ENCODE measurements at regions not wholly inside any gene's neighbourhood (a gene's known extent, or its start where the extent isn't known, plus 50 kb on each side); places are given as distances from the start of the nearest gene placed in this dataset.

- no peak overlapping the region for H3K4me3 Mint-ChIP-seq
- no peaks in the 10 kb centered on the region for H3K4me1 Mint-ChIP-seq
- no peak overlapping the region for H3K27ac Mint-ChIP-seq
- H3K27me3 Mint-ChIP-seq = no peaks in the 10 kb centered on the region
- POLR2A ChIA-PET = no interaction called here
- no peak for DNase-seq
- CTCF ChIA-PET = no interaction called here
- H3K36me3 Mint-ChIP-seq (ENCODE audit: low read depth) = no peaks in the 10 kb centered on the region
- H3K9me3 Mint-ChIP-seq = no peaks in the 10 kb centered on the region
Measured at GRCh38 chr11:87405356-87405755, 367.6 kb downstream of the TMEM135 start.

GRCh38 chr11:87401653-87402052 lies 363.9 kb downstream of the TMEM135 start:
- Mint-ChIP-seq H3K27ac (no peak overlapping the region), H3K4me1 (no peaks in the 10 kb centered on the region), H3K9me3 (no peaks in the 10 kb centered on the region), H3K27me3 (peaks cover 5% of the 10 kb centered on the region), H3K36me3 (ENCODE audit: low read depth) (no peaks in the 10 kb centered on the region), H3K4me3 (no peak overlapping the region)
- ChIA-PET POLR2A (no interaction called here), CTCF (interaction anchor here (1.1 kb wide), 2 partner anchors 20 to 463 kb away, joined by 3 to 5 read pairs; no protein-coding TSS in a partner anchor)
- DNase-seq = no peak

GRCh38 chr11:87399341-87399740 lies 361.6 kb downstream of the TMEM135 start:
- H3K4me1 Mint-ChIP-seq = no peaks in the 10 kb centered on the region
- H3K36me3 Mint-ChIP-seq (ENCODE audit: low read depth) = no peaks in the 10 kb centered on the region
- ChIA-PET CTCF (interaction anchor here (0.6 to 0.8 kb wide), 2 partner anchors 8 to 22 kb away, joined by 3 read pairs; no protein-coding TSS in a partner anchor), POLR2A (no interaction called here)
- H3K4me3 Mint-ChIP-seq = no peak overlapping the region
- DNase-seq = no peak
- no peak overlapping the region for H3K27ac Mint-ChIP-seq
- no peaks in the 10 kb centered on the region for H3K9me3 Mint-ChIP-seq
- peaks cover 11% of the 10 kb centered on the region for H3K27me3 Mint-ChIP-seq

GRCh38 chr11:87398931-87399330 lies 361.2 kb downstream of the TMEM135 start:
- H3K36me3 Mint-ChIP-seq (ENCODE audit: low read depth) = no peaks in the 10 kb centered on the region

GRCh38 chr11:87397011-87397865 lies 359.5 kb downstream of the TMEM135 start:
- no peak overlapping the region for H3K27ac Mint-ChIP-seq
- ChIA-PET POLR2A (no interaction called here), CTCF (no interaction called here)
- H3K27me3 Mint-ChIP-seq = peaks cover 11% of the 10 kb centered on the region
- H3K9me3 Mint-ChIP-seq = no peaks in the 10 kb centered on the region
- no peak overlapping the region for H3K4me3 Mint-ChIP-seq
- no peaks in the 10 kb centered on the region for H3K36me3 Mint-ChIP-seq (ENCODE audit: low read depth)
- no peak for DNase-seq
- H3K4me1 Mint-ChIP-seq = no peaks in the 10 kb centered on the region

More at GRCh38 chr11:87398931-87399330, 361.2 kb downstream of the TMEM135 start:
- H3K27ac Mint-ChIP-seq = no peak overlapping the region
- no peaks in the 10 kb centered on the region for H3K4me1 Mint-ChIP-seq
- POLR2A ChIA-PET = no interaction called here
- peaks cover 11% of the 10 kb centered on the region for H3K27me3 Mint-ChIP-seq
- no peak overlapping the region for H3K4me3 Mint-ChIP-seq
- CTCF ChIA-PET = interaction anchor here (0.6 to 0.8 kb wide), 2 partner anchors 8 to 23 kb away, joined by 3 read pairs; no protein-coding TSS in a partner anchor
- H3K9me3 Mint-ChIP-seq = no peaks in the 10 kb centered on the region
- DNase-seq = no peak

GRCh38 chr11:87394924-87395323 lies 357.2 kb downstream of the TMEM135 start:
- H3K9me3 Mint-ChIP-seq = no peaks in the 10 kb centered on the region
- POLR2A ChIA-PET = no interaction called here
- no peaks in the 10 kb centered on the region for H3K4me1 Mint-ChIP-seq
- H3K27me3 Mint-ChIP-seq = peaks cover 14% of the 10 kb centered on the region
- DNase-seq = no peak
- H3K36me3 Mint-ChIP-seq (ENCODE audit: low read depth) = no peaks in the 10 kb centered on the region
- no peak overlapping the region for H3K4me3 Mint-ChIP-seq
- H3K27ac Mint-ChIP-seq = no peak overlapping the region
- CTCF ChIA-PET = no interaction called here

GRCh38 chr11:87392665-87393064 lies 354.9 kb downstream of the TMEM135 start:
- no peak overlapping the region for H3K27ac Mint-ChIP-seq
- ChIA-PET POLR2A (no interaction called here), CTCF (no interaction called here)
- no peaks in the 10 kb centered on the region for H3K9me3 Mint-ChIP-seq
- no peak overlapping the region for H3K4me3 Mint-ChIP-seq
- H3K36me3 Mint-ChIP-seq (ENCODE audit: low read depth) = no peaks in the 10 kb centered on the region
- no peaks in the 10 kb centered on the region for H3K4me1 Mint-ChIP-seq
- no peak for DNase-seq
- H3K27me3 Mint-ChIP-seq = peaks cover 14% of the 10 kb centered on the region

- Mint-ChIP-seq H3K36me3 (ENCODE audit: low read depth) (no peaks in the 10 kb centered on the region), H3K4me1 (no peaks in the 10 kb centered on the region), H3K27me3 (peaks cover 9% of the 10 kb centered on the region), H3K9me3 (no peaks in the 10 kb centered on the region), H3K27ac (no peak overlapping the region), H3K4me3 (no peak overlapping the region)
- ChIA-PET CTCF (interaction anchor here (1.0 kb wide), 1 partner anchor 8 kb away, joined by 3 read pairs; no protein-coding TSS in a partner anchor), POLR2A (no interaction called here)
- DNase-seq = no peak
Measured at GRCh38 chr11:87391496-87391895, 353.8 kb downstream of the TMEM135 start.

- POLR2A ChIA-PET = no interaction called here
- Mint-ChIP-seq H3K27ac (no peak overlapping the region), H3K4me1 (no peaks in the 10 kb centered on the region), H3K36me3 (ENCODE audit: low read depth) (no peaks in the 10 kb centered on the region), H3K9me3 (peaks cover 2% of the 10 kb centered on the region), H3K27me3 (no peaks in the 10 kb centered on the region), H3K4me3 (no peak overlapping the region)
- CTCF ChIA-PET = no interaction called here
- DNase-seq = no peak
Measured at GRCh38 chr11:87384078-87384729, 346.5 kb downstream of the TMEM135 start.

GRCh38 chr11:87374038-87374807 lies 336.5 kb downstream of the TMEM135 start:
- no peaks in the 10 kb centered on the region for H3K36me3 Mint-ChIP-seq (ENCODE audit: low read depth)
- no peak overlapping the region for H3K27ac Mint-ChIP-seq
- no peaks in the 10 kb centered on the region for H3K4me1 Mint-ChIP-seq
- ChIA-PET POLR2A (no interaction called here), CTCF (no interaction called here)
- H3K4me3 Mint-ChIP-seq = no peak overlapping the region
- peaks cover 22% of the 10 kb centered on the region for H3K27me3 Mint-ChIP-seq
- no peaks in the 10 kb centered on the region for H3K9me3 Mint-ChIP-seq
- DNase-seq = no peak
